ENCODE measurements at regions not wholly inside any gene's neighbourhood (a gene's known extent, or its start where the extent isn't known, plus 50 kb on each side); places are given as distances from the start of the nearest gene placed in this dataset.

DNA sequence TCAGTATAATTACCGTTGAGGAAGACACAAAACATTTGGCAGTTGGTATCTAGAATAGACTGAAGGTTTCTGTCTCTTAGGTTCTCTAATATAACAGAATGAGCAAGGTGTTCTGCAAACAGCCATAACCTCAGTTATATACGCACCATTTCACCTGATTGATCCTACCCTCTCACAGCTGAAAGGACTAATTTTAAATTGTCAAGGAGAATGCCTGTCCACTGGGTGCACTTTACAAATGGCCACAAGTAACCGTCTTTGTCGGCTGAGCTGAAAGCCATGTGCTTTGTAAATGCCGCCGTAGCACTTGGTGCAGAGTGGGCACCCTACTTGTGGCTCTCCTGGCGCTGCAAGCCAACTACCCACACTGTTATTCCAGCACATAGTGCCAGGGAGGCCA lies 466.3 kb downstream of the AACS start:
- Histone ChIP-seq H3K9ac (ENCODE audit: extremely low read depth, insufficient read length, low read length) (no peak overlapping the region), H3K79me2 (ENCODE audit: insufficient read depth, low read length) (no peaks in the 10 kb centered on the region), H2BK12ac (ENCODE audit: insufficient read length, low read depth, low read length) (no peak overlapping the region), H3K9me3 (ENCODE audit: control insufficient read depth, low read depth, low read length) (no peaks in the 10 kb centered on the region), H3K27me3 (ENCODE audit: insufficient read depth, low read length) (no peaks in the 10 kb centered on the region), H3K79me1 (ENCODE audit: insufficient read depth, low read depth, low read length, poor library complexity, severe bottlenecking) (no peaks in the 10 kb centered on the region), H2AK5ac (ENCODE audit: insufficient read length, low read length) (no peak overlapping the region), H3K4me2 (ENCODE audit: insufficient read depth, insufficient read length, low read length) (no peak overlapping the region), H3K4me1 (ENCODE audit: insufficient read depth, low read length) (no peaks in the 10 kb centered on the region), H3K23ac (ENCODE audit: insufficient read length, low read depth, low read length) (no peak overlapping the region), H2BK20ac (ENCODE audit: low read depth, low read length, poor library complexity, severe bottlenecking) (no peak overlapping the region), H3K23me2 (ENCODE audit: insufficient read length, low read depth, low read length, poor library complexity, severe bottlenecking) (no peaks in the 10 kb centered on the region), H2AFZ (ENCODE audit: low read length) (no peak overlapping the region), H4K5ac (ENCODE audit: insufficient read length, low read depth, low read length) (no peak overlapping the region), H3K4ac (ENCODE audit: low read depth, low read length) (no peak overlapping the region), H4K20me1 (ENCODE audit: control insufficient read depth, insufficient read depth, insufficient read length) (no peaks in the 10 kb centered on the region), H3T11ph (ENCODE audit: low read length) (no peak overlapping the region), H3K27ac (ENCODE audit: insufficient read length, low read depth, low read length) (no peak overlapping the region), H3K18ac (ENCODE audit: insufficient read length, low read depth, low read length) (no peak overlapping the region), H4K8ac (replicated peaks; ENCODE audit: insufficient read length, low read depth, low read length) (no peak overlapping the region), H2BK15ac (ENCODE audit: low read depth, low read length) (no peak overlapping the region), H2BK5ac (ENCODE audit: insufficient read length, low read length) (no peak overlapping the region), H3K14ac (ENCODE audit: insufficient read depth, low read length) (no peak overlapping the region), H4K91ac (ENCODE audit: insufficient read length, low read depth, low read length) (no peak overlapping the region), H2BK120ac (ENCODE audit: low read depth, low read length, poor library complexity, severe bottlenecking) (no peak overlapping the region), H3K56ac (ENCODE audit: insufficient read length, low read depth, low read length) (no peak overlapping the region)
- Mint-ChIP-seq H3K4me3 (no peak overlapping the region), H3K27ac (no peak overlapping the region), H3K36me3 (ENCODE audit: insufficient read depth in 1 of 3, low read depth in 3 of 3) (peaks cover 0 to 2% (median 0%) of the 10 kb centered on the region in 3 experiments; a peak in 1 of 7 replicates), H3K4me1 (no peaks in the 10 kb centered on the region; a peak in 1 of 4 replicates), H3K9me3 (no peaks in the 10 kb centered on the region), H3K27me3 (ENCODE audit: low read depth) (peaks cover 8% of the 10 kb centered on the region)
- DNase-seq: no peak
- TF ChIP-seq, protein P1, sequence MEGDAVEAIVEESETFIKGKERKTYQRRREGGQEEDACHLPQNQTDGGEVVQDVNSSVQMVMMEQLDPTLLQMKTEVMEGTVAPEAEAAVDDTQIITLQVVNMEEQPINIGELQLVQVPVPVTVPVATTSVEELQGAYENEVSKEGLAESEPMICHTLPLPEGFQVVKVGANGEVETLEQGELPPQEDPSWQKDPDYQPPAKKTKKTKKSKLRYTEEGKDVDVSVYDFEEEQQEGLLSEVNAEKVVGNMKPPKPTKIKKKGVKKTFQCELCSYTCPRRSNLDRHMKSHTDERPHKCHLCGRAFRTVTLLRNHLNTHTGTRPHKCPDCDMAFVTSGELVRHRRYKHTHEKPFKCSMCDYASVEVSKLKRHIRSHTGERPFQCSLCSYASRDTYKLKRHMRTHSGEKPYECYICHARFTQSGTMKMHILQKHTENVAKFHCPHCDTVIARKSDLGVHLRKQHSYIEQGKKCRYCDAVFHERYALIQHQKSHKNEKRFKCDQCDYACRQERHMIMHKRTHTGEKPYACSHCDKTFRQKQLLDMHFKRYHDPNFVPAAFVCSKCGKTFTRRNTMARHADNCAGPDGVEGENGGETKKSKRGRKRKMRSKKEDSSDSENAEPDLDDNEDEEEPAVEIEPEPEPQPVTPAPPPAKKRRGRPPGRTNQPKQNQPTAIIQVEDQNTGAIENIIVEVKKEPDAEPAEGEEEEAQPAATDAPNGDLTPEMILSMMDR (conservative IDR thresholded peaks at IDR 0.05): no peak
- WGBS (ENCODE audit: extremely low coverage, insufficient read length, low lambda C conversion rate): no CpG with 5 or more reads among the region's 7 CpGs

All from H9 (cell line).